Embryonic facial prominence (tissue), 1 donor: ENCODE measurements at regions not wholly inside any gene's neighbourhood (a gene's known extent, or its start where the extent isn't known, plus 50 kb on each side); places are given as distances from the start of the nearest gene placed in this dataset.
A peak's percentile ranks its signal among the peaks of the same experiment; 100 is the strongest.
"Not testable (repeated sequence)": the region's sequence is repeated elsewhere in the genome, so short reads cannot be mapped to it uniquely, and the experiment has no call there.

Experiments used
- DNase-seq: peaks from one replicate; pipeline ENCODE4 v3.0.0-alpha.2; 2016; ENCODE audit errors: extremely low spot score

GRCh38 chr13:86858216-86858615 lies 813.0 kb upstream of the SLITRK5 start:
- no peak for DNase-seq

GRCh38 chr13:86862137-86862536 lies 809.0 kb upstream of the SLITRK5 start:
- no peak for DNase-seq

GRCh38 chr13:86864376-86864775 lies 806.8 kb upstream of the SLITRK5 start:
- no peak for DNase-seq

- peak; percentile 10 for DNase-seq
These were observed 800.7 kb upstream of the SLITRK5 start for GRCh38 chr13:86870444-86870843.

DNA sequence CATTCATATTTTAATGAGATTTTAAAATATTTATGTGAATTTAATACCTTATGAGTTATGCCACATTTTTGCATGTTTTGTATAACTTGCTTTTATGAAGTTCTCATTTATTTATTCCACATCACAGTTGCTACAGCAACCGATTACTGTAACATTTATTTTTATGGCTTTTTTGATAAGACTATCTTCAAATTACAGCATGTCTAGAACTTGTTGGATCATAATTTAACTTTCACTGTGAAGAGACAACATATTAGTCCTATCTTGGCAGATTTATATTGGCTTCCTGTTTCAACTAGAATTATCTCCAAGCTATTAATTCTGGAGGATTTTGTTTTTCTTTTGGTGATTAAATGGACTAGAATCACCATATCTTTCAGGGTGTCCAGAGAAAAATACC lies 793.7 kb upstream of the SLITRK5 start:
- DNase-seq: no peak

DNA sequence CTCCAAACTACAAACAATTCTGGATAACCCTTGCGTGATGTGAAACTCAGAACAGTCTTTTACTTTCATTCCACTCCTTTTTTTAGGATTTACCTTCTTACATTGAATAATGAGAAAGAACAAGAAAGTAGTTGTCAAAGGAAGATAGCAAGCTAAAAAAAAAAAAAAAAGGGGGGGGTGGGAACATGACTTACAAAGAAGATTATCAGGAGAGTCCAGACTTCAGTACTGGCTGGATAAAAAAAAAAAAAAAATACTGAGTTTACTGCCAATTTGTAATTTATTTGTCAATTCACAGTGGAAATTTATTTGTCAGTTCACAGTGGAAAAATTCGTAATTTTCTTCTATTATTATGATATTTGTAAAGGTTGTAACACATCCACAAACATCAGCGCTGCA lies 792.4 kb upstream of the SLITRK5 start:
- DNase-seq: no peak

DNA sequence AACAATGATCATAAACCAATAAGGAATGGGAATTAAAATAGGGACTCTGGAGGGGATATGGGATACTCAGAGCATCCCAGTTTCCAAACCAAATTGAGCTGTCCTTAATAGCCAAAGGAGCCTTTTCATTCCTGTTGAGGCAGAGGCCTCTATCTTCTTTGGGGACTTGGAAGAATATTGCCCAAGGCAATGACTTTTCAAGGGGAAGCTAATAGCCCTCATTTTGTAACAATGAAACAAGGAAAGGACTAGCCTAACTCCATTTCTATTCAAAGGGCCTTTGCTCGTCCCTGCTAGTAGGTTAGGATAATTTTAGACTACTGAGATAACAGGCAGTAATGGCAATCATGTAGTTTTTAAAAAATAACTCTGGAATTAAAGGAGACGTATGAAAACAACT lies 789.8 kb upstream of the SLITRK5 start:
- DNase-seq: no peak

- no peak for DNase-seq
These were observed 789.1 kb upstream of the SLITRK5 start for GRCh38 chr13:86882107-86882506.

GRCh38 chr13:86882835-86883234 lies 788.3 kb upstream of the SLITRK5 start:
- DNase-seq: no peak

- DNase-seq: no peak
These were observed 778.8 kb upstream of the SLITRK5 start for GRCh38 chr13:86892330-86892729.

- no peak for DNase-seq
These were observed 770.3 kb upstream of the SLITRK5 start for GRCh38 chr13:86900906-86901305.

GRCh38 chr13:86906127-86906874 lies 764.9 kb upstream of the SLITRK5 start:
- DNase-seq: no peak

DNA sequence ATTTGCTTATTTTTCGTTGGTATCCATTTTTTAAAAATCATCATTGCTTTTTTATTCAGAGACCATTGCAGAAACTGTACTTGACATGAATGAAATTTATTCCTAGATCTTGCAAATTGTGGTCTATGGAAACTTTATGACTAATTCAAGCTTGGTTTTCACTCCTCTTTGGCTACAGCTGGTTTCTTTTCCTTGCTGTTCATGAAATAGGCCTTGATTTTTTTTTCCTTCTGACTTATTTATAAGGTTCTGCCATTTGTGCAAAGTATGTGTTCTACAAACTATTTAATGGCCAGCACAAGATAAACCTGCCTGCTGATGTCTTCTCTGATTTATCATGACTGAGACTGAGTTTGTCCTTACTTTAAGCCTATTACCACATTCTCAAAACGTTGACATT lies 764.0 kb upstream of the SLITRK5 start:
- DNase-seq: no peak

DNA sequence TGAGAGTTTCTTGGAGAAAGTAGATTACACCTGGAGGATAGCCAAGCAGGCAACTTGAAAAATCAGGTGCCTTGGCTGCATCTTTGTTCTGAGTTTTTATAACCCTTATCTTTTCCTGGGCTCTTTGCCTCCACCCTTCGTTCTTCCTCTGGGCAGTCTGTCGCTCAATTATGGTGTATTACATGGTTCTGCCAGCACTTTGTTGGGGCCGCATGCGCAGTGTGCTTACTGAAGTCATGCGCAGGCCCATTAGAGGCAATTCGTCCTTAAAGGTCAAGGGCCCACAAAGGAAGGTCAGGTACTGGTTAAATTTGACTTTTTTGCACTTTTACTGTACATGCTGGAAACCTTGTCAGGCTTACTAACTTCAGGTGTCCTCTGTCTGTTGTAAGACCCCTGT lies 761.9 kb upstream of the SLITRK5 start:
- no peak for DNase-seq

DNA sequence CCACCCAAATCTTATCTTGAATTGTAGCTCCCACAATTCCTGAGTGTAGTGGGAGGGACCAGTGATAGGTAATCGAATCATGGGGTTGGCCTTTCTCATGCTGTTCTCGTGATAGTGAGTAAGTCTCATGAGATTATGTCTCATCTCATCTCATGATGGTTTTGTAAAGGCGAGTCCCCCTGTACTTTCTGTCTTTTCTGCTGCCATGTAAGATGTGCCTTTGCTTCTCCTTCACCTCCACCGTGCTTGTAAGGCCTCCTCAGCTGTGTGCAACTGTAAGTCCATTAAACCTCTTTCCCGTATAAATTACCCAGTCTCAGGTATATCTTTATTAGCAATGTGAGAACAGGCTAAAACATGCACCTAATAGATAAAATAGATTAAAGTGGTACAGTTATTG lies 756.4 kb upstream of the SLITRK5 start:
- no peak for DNase-seq

DNA sequence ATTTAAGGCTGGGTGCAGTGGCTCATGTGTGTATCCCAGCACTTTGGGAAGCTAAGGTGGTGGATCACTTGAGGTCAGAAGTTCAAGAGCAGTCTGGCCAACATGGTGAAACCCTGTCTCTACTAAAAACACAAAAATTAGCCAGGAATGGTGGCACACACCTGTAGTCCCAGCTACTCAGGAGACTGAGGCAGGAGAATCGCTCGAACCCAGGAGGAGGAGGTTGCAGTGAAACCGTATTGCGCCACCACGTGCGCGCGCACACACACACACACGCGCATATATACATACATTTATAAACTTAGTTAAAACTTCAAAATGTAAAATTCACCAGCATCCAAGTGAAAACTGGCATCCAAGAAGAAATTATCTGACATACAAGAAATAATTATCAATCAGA lies 753.7 kb upstream of the SLITRK5 start:
- DNase-seq: not testable (repeated sequence)

- no peak for DNase-seq
These were observed 752.5 kb upstream of the SLITRK5 start for GRCh38 chr13:86918682-86919081.

- DNase-seq: no peak
These were observed 750.2 kb upstream of the SLITRK5 start for GRCh38 chr13:86920961-86921360.

GRCh38 chr13:86922936-86923335 lies 748.2 kb upstream of the SLITRK5 start:
- DNase-seq: no peak

DNA sequence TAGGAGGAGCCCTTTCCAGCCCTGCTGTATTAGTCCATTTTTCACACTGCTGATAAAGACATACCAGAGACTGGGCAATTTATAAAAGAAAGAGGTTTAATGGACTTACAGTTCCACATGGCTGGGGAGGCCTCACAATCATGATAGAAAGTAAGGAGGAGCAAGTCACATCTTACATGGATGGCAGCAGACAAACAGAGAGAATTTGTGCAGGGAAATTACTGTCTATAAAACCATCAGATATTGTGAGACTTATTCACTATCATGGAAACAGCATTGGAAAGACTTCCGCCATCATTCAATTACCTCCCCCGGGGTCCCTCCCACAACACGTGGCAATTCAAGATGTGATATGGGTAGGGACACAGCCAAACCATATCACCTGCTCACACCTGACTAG lies 744.3 kb upstream of the SLITRK5 start:
- DNase-seq: not testable (repeated sequence)

GRCh38 chr13:86932776-86933334 lies 738.3 kb upstream of the SLITRK5 start:
- DNase-seq: no peak

GRCh38 chr13:86933676-86934075 lies 737.5 kb upstream of the SLITRK5 start:
- no peak for DNase-seq

DNA sequence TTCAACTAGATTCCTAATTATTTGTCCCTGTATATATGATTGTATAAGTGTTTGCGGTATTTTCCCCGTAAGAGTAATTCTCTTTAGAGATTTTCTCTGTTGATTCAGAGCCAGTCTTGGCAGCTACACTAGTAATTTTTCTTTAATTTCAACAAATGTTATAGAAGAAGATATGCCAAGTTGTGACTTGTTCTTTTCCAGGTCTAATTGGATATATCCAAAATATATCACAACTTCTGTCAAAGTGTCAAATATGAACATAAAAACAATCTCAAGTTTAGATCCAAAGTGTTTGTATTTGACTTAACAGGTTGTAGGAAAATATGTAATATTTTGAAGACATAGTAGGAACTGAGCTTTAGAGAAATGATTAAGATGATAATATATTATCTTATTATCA lies 733.9 kb upstream of the SLITRK5 start:
- DNase-seq: no peak

- DNase-seq: no peak
These were observed 725.6 kb upstream of the SLITRK5 start for GRCh38 chr13:86945584-86945983.
